SK-N-MC (cell line): ENCODE measurements at regions not wholly inside any gene's neighbourhood (a gene's known extent, or its start where the extent isn't known, plus 50 kb on each side); places are given as distances from the start of the nearest gene placed in this dataset.

ENCODE experiments used
- EZH2 ChIP-seq: fragments of 200-600 bp; sonication (generic); IDR thresholded peaks from one replicate; pipeline ENCODE4 v1.6.1; 2017; ENCODE audit warnings: antibody characterized with exemption
- POLR2AphosphoS5 ChIP-seq: IDR thresholded peaks from 2 replicates; pipeline ENCODE4 v1.6.1; 2012; ENCODE audit warnings: mild to moderate bottlenecking, low read depth, low read length, borderline replicate concordance

DNA sequence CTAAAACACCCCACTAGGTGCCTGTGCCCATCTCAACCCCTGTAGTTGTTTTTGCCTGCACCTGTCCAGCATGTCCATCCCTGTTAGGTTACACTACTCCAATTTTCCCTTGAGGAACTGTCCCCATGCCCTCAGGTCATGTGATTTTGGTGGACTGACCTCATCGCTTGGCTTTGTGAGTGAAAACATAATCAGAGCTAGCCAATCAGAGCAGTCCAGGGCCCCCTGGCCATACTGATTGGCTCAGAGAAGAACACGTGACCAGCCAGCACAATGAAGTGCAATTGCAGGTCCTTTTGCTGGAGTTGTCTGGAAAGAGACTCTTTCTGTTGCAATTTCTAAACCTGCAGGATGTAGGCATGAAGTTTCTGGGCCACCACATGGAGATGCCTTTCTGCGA, 303.3 kb upstream of the PROX1 start:
- TF ChIP-seq POLR2AphosphoS5: no peak
- no peak for TF ChIP-seq EZH2
